AG08395 (cell line): ENCODE measurements at regions not wholly inside any gene's neighbourhood (a gene's known extent, or its start where the extent isn't known, plus 50 kb on each side); places are given as distances from the start of the nearest gene placed in this dataset.
"Not testable (repeated sequence)": the region's sequence is repeated elsewhere in the genome, so short reads cannot be mapped to it uniquely, and the experiment has no call there.

Experiments used
- DNase-seq: peaks from one replicate; pipeline ENCODE4 v3.0.0; 2012; ENCODE audit warnings: mixed read lengths, low spot score

- DNase-seq: no peak
These were observed 153.0 kb upstream of the PDE1C start for GRCh38 chr7:32223071-32223650.

DNA sequence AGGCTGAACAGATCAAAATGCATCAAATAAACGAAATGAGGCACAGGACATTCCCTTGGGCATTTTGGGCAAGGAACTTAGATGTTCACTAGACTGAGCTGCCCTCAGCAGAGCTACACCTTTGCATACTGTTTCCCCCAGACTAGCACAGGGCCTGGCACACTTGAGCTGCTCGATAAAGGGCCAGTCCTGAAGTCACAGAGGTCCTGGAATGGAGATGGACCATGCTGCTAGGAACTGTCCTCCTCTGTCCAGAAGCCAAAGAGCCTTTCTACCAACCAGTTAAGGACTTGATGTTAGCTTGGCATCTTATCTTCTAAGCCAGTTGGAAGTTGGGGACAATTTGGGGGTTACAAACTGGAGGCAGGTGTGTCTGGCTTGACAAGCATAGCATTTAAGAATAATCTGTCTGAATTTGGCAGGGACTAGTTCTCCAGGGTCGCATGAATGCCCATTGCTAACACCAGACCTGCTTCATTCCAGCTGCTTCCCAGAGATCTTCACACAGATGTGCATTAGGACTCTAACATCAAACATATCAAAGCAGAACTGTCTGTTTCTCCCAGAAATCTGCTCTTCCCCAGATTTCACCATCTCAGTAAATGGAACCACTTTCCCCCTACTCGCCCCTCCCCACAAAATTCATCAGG lies 152.2 kb upstream of the PDE1C start:
- no peak for DNase-seq

- no peak for DNase-seq
These were observed 151.5 kb upstream of the PDE1C start for GRCh38 chr7:32221736-32222135.

DNA sequence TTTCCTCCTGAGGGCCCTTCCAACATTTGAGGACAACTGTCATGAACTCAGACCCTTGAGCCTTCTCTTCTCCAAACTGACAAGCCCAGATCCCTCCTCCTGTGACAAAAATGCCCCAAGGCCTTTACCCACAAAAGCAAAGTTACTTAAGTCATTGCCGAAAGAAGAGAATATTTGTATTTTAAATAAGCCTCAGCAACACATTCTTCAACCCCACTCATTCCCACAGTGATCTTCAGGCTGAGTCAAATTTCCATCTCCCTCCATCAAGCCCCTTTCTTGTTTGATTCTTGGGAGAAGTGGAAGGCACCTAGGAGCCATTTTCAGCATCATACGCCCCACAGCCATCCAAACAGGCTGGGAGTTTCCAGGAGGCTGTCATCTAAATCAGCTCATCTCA lies 150.8 kb upstream of the PDE1C start:
- DNase-seq: no peak

DNA sequence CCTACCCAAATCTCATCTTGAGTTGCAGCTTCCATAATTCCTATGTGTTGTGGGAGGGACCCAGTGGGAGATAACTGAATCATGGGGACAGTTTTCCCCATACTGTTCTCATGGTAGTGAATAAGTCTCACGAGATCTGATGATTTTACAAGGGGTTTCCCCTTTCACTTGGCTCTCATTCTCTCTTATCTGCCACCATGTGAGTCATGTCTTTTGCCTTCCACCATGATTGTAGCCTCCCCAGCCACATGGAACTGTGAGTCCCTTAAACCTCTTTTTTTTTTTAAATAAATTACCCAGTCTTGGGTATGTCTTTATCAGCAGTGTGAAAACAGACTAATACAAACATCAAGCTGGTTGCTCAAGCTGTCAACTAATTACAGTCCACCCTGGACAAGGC lies 149.6 kb upstream of the PDE1C start:
- not testable (repeated sequence) for DNase-seq

GRCh38 chr7:32219416-32219815 lies 149.2 kb upstream of the PDE1C start:
- DNase-seq: no peak

DNA sequence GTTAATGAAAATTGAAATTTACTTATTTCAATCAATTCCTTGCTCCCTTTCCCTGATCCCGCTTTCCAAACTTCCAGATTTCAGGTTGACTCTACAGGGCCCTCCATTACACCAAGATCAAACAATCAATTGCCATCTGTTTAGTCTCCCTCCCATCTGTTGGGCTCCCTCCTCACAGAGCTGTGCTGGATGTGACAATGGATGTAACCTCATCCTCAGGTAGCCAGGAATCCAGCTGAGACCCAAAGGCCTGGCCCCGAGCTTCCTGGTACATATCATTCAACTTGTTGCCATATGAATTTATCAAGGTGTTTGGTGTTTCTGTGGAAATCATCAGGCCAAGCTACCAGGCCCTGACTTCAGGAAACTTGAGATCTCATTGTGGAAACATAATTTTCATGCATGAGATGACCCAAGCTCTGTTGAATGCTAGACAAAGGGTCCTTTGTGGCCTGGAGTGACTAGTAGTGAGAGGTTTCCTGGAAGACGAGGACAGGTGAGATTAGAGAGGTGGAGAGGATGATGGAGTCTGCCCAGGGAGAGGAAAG lies 148.6 kb upstream of the PDE1C start:
- DNase-seq: no peak

DNA sequence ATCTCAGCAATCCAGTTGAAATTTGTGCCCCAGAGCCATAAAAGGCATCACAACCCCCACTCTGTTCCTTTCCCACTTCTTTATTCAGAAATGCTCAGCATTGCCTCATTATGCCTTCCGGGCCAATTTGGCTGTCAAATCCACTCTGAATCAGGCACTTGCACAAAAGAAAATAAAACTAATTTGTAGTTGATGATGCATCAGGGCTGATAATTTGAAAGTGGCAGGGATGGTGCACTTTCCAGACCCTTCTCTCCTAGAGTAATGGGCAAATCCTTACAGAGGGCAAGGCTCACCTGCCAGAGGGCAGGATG lies 147.9 kb upstream of the PDE1C start:
- DNase-seq: no peak

GRCh38 chr7:32217341-32218153 lies 147.3 kb upstream of the PDE1C start:
- no peak for DNase-seq

DNA sequence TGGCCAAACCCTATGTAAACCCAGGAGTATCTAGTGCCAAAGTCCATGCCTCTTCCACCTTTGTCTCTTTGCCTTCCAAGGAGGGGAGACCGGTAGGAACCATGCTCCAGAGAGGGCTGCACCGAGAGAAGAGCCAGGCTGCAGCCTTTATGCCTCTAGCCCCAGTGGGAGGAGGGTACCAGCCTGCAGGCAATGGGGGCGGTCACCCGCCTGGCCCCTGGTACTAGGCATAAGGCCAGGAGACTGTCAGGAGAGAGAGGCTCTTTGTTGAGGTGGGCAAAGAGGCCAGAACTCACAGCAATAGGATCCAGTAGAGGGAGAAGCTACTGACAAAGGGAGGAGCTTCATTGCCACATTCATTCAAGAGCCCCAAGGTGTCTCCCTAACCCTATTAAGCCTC lies 146.6 kb upstream of the PDE1C start:
- no peak for DNase-seq

DNA sequence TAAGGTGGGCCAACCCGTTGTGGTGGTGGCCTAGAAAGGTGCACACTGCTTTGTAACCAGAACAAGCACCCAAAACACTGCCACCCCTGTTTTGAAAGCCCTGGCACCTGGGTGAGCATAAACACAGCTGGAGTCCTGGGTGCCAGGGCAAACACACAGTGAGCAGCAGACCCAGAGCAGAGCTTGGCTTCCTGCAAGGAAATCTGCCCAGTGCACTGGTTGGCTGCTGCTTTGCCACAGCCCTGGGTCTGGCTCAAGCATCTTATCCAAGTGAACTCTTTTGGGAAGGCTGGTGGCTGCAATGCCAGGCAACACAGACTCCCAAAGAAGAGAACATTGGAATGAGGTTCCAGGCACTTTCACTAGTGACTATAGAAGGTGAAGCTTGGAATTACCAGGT lies 145.5 kb upstream of the PDE1C start:
- DNase-seq: no peak

- DNase-seq: no peak
These were observed 144.7 kb upstream of the PDE1C start for GRCh38 chr7:32214913-32215312.

DNA sequence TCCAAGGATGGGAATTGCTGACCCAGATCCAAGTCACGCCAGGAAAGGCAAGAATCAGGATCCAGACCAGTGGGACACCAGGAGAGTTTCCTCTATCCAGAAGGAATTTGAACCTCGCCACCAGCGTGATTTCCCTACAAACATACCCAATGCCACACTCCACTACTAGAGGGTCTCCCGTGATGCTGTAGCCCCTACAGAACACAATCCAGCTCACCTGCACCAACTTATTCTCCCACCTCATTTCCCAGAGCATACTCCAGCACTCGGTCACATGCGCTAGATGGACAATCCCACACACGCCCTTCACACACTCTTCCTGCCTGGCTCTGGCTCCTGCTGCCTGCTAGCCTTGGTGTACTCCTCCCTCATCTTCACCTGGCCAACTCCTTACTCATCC lies 142.1 kb upstream of the PDE1C start:
- no peak for DNase-seq

- peak; percentile 41 for DNase-seq
These were observed 136.8 kb upstream of the PDE1C start for GRCh38 chr7:32206987-32207386.

GRCh38 chr7:32206488-32206887 lies 136.3 kb upstream of the PDE1C start:
- DNase-seq: no peak

DNA sequence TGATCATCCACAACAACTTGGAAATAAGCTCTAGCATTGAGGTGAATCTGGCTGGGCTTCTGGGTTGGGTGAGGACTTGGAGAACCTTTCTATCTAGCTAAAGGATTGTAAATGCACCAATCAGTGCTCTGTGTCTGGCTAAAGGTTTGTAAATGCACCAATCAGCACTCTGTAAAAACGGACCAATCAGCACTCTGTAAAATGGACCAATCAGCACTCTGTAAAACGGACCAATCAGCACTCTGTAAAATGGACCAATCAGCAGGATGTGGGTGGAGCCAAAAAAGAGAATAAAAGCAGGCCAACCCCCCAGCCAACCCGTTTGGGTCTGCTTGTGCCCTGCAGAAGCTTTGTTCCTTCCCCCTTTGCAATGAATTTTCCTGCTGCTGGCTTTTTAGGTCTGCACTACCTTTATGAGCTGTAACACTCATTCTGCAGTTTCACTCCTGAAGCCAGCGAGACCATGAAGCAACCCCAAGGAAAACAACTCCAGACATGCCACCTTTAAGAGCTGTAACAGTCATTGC lies 135.2 kb upstream of the PDE1C start:
- not testable (repeated sequence) for DNase-seq

- DNase-seq: peak; percentile 74
These were observed 134.3 kb upstream of the PDE1C start for GRCh38 chr7:32204361-32205018.

DNA sequence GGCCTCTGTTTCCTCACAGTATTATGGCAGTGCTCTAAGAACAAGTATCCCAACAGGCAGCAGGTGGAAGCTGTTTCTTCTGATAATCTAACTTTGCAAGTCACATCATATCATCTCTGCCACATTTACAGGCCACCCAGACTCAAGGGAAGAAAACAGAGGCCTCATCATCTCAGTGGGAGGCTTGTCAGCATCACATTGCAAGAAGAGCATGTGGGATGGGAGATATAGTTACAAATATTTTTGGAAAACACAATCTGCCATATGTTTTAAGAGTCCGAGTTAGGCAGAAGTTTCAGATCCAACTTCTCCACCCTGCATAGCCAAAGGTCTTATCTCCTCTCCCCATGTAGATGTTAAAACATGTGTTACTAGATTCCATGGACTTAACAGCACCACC lies 130.4 kb upstream of the PDE1C start:
- no peak for DNase-seq

DNA sequence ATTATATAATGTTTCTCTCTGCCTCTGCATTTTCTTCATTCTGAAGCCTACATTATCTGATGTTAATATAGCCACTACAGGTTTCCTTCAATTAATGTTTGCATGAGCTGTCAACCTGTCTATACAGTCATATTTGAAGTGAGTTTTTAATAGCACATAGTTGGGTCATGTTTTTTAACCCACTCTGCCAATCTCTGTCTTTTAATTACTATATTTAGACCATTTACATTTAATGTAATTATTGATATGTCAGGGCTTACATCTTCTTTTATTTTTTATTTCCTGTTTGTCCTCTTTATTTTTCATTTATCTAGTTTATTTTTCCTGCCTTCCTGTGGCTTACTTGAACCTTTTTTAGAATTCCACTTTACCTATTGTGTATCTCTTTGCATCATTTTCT lies 124.3 kb upstream of the PDE1C start:
- no peak for DNase-seq

DNA sequence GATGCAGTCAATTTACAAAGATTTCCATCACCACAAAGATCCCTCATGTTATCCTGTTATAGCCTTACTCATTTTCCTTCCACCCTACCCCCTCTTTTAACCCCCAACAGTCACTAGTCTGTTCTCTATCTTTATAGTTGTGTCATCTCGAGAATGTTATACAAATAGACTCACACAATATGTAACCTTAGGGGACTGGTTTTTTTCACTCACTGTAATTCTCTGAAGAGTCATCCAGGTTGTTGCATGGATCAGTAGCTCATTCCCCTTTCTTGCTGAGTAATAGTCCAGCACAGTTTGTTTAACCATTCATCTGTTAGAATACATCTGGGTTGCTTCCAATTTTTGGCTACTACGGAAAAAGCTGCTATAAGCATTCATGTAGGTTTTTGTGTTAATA lies 121.1 kb upstream of the PDE1C start:
- DNase-seq: no peak

DNA sequence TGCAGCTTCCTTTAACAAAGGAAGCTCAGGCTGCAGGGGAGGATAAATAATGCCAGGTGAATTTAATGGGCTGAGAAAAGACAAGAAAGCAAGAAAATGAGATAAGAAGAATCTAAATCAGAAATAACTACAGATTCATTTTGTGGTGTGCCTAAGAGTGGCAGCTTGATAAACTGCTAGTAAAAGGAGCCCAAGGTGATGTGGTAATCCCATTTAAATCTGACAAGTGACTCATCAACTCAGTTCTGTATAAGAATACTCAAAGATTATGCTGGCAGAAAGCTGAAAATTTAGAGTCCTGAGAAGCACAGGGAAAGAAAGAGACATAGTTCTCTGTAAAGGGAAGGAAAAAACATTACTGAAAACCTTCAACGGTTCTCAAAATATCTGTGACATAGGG lies 109.4 kb upstream of the PDE1C start:
- DNase-seq: no peak

- DNase-seq: no peak
These were observed 108.6 kb upstream of the PDE1C start for GRCh38 chr7:32178677-32179366.
